Omental fat pad (tissue), 3 donors: ENCODE measurements at regions not wholly inside any gene's neighbourhood (a gene's known extent, or its start where the extent isn't known, plus 50 kb on each side); places are given as distances from the start of the nearest gene placed in this dataset.

Experiments used
- ATAC-seq: fragments of 150-250 bp; one replicate; pipeline ENCODE4 v1.9.1; 2016; ENCODE audit warnings: mild to moderate bottlenecking, moderate library complexity; ENCODE audit not compliant: low FRiP score
- DNase-seq: peaks from one replicate; pipeline ENCODE4 v3.0.0-alpha.2; 2019; ENCODE audit warnings: low spot score
- CTCF ChIP-seq, 3 donors: fragments of 450-650 bp; IDR thresholded peaks; one replicate each; pipeline ENCODE4 v1.5.1; 2016 to 2017; ENCODE audit warnings: antibody characterized with exemption in 3 of 3, mild to moderate bottlenecking in 3 of 3, moderate library complexity in 2 of 3

DNA sequence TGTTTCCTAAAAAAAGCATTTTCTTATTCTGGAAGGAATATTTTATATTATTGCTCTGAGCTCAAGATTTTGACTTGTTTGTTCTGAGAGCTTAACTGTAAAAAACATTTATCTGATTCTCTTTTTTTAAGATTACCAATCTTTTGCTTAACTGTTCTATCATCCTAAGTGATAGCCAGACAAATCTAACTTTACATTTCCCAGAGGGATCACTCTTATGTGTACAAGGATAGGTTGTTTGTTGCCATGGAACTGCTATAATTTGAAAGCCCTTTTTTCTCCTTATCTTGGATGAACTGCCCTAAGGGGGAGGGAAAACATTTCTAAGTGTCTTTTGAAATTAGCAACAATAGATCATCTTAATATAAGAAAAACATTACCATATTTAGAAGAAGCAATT, 494.7 kb downstream of the TRAM1L1 start:
- ATAC-seq (no peak), DNase-seq (no peak)

GRCh38 chr4:116588783-116589182, 496.6 kb downstream of the TRAM1L1 start:
- DNase-seq, result no peak
- TF ChIP-seq CTCF (IDR thresholded peaks at IDR 0.05), result no peak
- no peak for ATAC-seq

More for the DNA sequence above, 494.7 kb downstream of the TRAM1L1 start:
- TF ChIP-seq CTCF (IDR thresholded peaks at IDR 0.05), result no peak

DNA sequence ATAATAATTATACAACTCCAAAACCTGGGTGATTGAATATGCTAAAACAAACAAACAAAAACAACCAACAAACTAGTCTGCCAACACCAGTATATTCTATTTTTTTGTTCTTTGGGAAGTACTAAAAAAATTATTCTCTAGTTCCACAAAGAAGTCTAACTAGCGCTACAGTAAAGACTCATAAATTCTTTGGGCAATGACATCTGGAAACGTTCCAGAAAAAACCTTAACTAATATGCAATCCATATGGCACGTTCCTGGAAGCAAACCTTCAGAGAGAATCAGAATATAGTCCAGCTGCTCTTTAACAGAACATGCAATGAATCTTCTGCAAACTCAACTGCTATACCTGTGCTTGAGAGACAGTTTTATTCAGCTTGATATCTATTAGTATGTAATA, 500.1 kb downstream of the TRAM1L1 start:
- no peak for TF ChIP-seq CTCF (IDR thresholded peaks at IDR 0.05)
- no peak for DNase-seq
- ATAC-seq, result no peak

DNA sequence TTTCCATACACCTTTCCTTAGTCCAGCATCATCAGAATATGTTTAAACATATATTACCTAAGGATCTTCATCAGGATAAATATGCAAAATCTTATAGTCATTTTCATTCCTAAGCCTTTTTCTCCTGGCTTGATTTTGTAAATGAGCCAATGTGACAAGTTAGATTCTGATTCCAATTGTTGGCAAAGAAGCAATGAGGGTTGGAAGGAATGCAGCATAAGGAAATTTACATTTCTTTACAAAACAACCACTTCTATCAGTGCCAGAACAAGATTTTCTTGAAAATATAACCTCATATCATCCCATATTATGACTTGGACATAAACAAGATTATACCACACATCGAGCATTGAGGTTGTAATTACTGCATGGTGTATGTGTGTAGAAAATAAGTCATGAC, 508.1 kb downstream of the TRAM1L1 start:
- TF ChIP-seq CTCF (IDR thresholded peaks at IDR 0.05), result no peak
- ATAC-seq (no peak), DNase-seq (no peak)

GRCh38 chr4:116573540-116573939, 511.8 kb downstream of the TRAM1L1 start:
- no peak for TF ChIP-seq CTCF (IDR thresholded peaks at IDR 0.05)
- ATAC-seq, result no peak

GRCh38 chr4:116561768-116562167, 523.6 kb downstream of the TRAM1L1 start:
- ATAC-seq (no peak), DNase-seq (no peak)
- no peak for TF ChIP-seq CTCF (IDR thresholded peaks at IDR 0.05)

More at GRCh38 chr4:116573540-116573939, 511.8 kb downstream of the TRAM1L1 start:
- DNase-seq, result no peak

- ATAC-seq, result no peak
- no peak for DNase-seq
- no peak for TF ChIP-seq CTCF (IDR thresholded peaks at IDR 0.05)
These were observed 533.6 kb downstream of the TRAM1L1 start for GRCh38 chr4:116551806-116552205.
